ENCODE measurements at regions not wholly inside any gene's neighbourhood (a gene's known extent, or its start where the extent isn't known, plus 50 kb on each side); places are given as distances from the start of the nearest gene placed in this dataset.

DNA sequence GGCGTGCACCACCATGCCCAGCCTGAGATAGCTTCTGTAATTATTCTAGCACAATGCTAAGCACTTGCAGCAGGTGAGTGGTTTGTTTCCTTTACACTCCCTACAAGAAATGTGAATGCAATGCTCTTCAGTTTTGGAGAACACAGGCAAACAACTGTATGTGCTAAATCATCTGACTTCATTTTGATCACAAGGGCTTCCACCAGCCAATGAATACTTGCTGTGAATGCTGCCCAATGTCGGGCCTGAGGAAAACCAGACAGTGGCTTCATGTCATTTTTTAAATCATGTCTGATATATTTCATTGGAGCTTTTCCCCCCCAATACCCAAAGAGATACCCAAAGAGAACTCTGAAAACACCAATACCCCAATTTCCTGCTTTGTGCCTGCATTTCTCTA lies 155.6 kb upstream of the XPO1 start:
- TF ChIP-seq, protein P1, sequence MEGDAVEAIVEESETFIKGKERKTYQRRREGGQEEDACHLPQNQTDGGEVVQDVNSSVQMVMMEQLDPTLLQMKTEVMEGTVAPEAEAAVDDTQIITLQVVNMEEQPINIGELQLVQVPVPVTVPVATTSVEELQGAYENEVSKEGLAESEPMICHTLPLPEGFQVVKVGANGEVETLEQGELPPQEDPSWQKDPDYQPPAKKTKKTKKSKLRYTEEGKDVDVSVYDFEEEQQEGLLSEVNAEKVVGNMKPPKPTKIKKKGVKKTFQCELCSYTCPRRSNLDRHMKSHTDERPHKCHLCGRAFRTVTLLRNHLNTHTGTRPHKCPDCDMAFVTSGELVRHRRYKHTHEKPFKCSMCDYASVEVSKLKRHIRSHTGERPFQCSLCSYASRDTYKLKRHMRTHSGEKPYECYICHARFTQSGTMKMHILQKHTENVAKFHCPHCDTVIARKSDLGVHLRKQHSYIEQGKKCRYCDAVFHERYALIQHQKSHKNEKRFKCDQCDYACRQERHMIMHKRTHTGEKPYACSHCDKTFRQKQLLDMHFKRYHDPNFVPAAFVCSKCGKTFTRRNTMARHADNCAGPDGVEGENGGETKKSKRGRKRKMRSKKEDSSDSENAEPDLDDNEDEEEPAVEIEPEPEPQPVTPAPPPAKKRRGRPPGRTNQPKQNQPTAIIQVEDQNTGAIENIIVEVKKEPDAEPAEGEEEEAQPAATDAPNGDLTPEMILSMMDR (IDR thresholded peaks at IDR 0.05): no peak
- ChIA-PET POLR2A (no interaction called here), CTCF (no interaction called here)
- Histone ChIP-seq H3K36me3 (ENCODE audit: insufficient read depth, low read length) (no peaks in the 10 kb centered on the region), H3K4me1 (ENCODE audit: insufficient read depth, low read length) (peaks cover 11% of the 10 kb centered on the region), H3K27me3 (ENCODE audit: control insufficient read depth in 1 of 2, insufficient read depth in 2 of 2, low read length in 2 of 2) (no peaks in the 10 kb centered on the region), H3K4me3 (ENCODE audit: low read length) (no peak overlapping the region), H3K27ac (ENCODE audit: low read depth in 1 of 2, low read length in 2 of 2) (no peak overlapping the region), H3K9me3 (ENCODE audit: control insufficient read depth in 1 of 2, insufficient read depth in 1 of 2, low read length in 2 of 2) (no peaks in the 10 kb centered on the region)
- H3K36me3 Mint-ChIP-seq (ENCODE audit: low read depth): no peaks in the 10 kb centered on the region
- peak overlapping the region; percentile 85 for H3K27ac Mint-ChIP-seq
- H3K4me1 Mint-ChIP-seq (ENCODE audit: low read depth): peaks cover 9% of the 10 kb centered on the region
- intact Hi-C loops (cut with DNase I, micrococcal nuclease): loop anchor here (2.0 to 10.0 kb wide), 10 partner anchors 69 to 1011 kb away; partner anchors contain the start of genes CCT4 (in 1 of the 2), EHBP1 (in 1 of the 2), FAM161A (in 1 of the 2) and USP34 (in 1 of the 2)
- DNase-seq (peak in 2 of 14 experiments; percentile 13 to 20), ATAC-seq (ENCODE audit: poor library complexity) (no peak)
- no peaks in the 10 kb centered on the region for H3K27me3 Mint-ChIP-seq
- H3K9me3 Mint-ChIP-seq: no peaks in the 10 kb centered on the region
- peak overlapping the region; percentile 89 for H3K4me3 Mint-ChIP-seq

- Mint-ChIP-seq H3K4me1 (ENCODE audit: low read depth) (peaks cover 9% of the 10 kb centered on the region), H3K9me3 (no peaks in the 10 kb centered on the region)
- no peaks in the 10 kb centered on the region for H3K9me3 ChIP-seq (ENCODE audit: control insufficient read depth in 1 of 2, insufficient read depth in 1 of 2, low read length in 2 of 2)
These were observed 152.0 kb upstream of the XPO1 start for GRCh38 chr2:61690078-61690596.

DNA sequence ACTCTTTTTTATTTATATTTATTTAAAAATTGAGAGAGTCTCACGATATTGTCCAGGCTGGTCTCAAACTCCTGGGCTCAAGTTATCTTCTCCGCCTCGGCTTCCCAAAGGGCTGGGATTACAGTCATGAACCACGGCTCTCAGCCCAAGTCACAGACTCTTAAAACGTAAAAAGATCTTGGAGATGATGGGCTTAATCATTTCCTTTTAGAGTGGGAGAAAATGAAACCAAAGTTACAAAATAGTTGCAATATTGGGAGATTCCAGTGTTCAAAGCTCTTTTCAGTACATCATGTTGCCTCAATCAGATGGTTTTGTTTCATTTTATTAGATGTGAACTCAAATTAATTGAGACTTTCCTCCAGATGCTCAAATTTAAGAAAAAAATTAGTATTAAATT lies 151.4 kb upstream of the XPO1 start:
- H3K36me3 Mint-ChIP-seq (ENCODE audit: low read depth): no peaks in the 10 kb centered on the region
- no peak for ATAC-seq (ENCODE audit: poor library complexity)
- Histone ChIP-seq H3K4me1 (ENCODE audit: insufficient read depth, low read length) (peaks cover 5% of the 10 kb centered on the region), H3K27ac (ENCODE audit: low read depth in 1 of 2, low read length in 2 of 2) (no peak overlapping the region), H3K4me3 (ENCODE audit: low read length) (no peak overlapping the region), H3K27me3 (ENCODE audit: control insufficient read depth in 1 of 2, insufficient read depth in 2 of 2, low read length in 2 of 2) (no peaks in the 10 kb centered on the region), H3K36me3 (ENCODE audit: insufficient read depth, low read length) (no peaks in the 10 kb centered on the region), H3K9me3 (ENCODE audit: control insufficient read depth in 1 of 2, insufficient read depth in 1 of 2, low read length in 2 of 2) (no peaks in the 10 kb centered on the region)
- POLR2A ChIA-PET: no interaction called here
- H3K27ac Mint-ChIP-seq: no peak overlapping the region
- intact Hi-C loops (cut with DNase I, micrococcal nuclease): loop anchor here in 1 of 2 experiments (5.0 kb wide), 1 partner anchor 927 kb away; no protein-coding TSS in a partner anchor
- TF ChIP-seq, protein P1 (IDR thresholded peaks at IDR 0.05): no peak
- H3K4me3 Mint-ChIP-seq: no peak overlapping the region
- no peaks in the 10 kb centered on the region for H3K9me3 Mint-ChIP-seq
- DNase-seq: peak in 1 of 14 experiments; percentile 7
- CTCF ChIA-PET: no interaction called here
- H3K4me1 Mint-ChIP-seq (ENCODE audit: low read depth): peaks cover 9% of the 10 kb centered on the region
- H3K27me3 Mint-ChIP-seq: no peaks in the 10 kb centered on the region

More at GRCh38 chr2:61690078-61690596, 152.0 kb upstream of the XPO1 start:
- Histone ChIP-seq H3K36me3 (ENCODE audit: insufficient read depth, low read length) (no peaks in the 10 kb centered on the region), H3K27ac (ENCODE audit: low read depth in 1 of 2, low read length in 2 of 2) (no peak overlapping the region), H3K4me3 (ENCODE audit: low read length) (no peak overlapping the region), H3K4me1 (ENCODE audit: insufficient read depth, low read length) (peaks cover 9% of the 10 kb centered on the region), H3K27me3 (ENCODE audit: control insufficient read depth in 1 of 2, insufficient read depth in 2 of 2, low read length in 2 of 2) (no peaks in the 10 kb centered on the region)
- no peak for ATAC-seq (ENCODE audit: poor library complexity)
- ChIA-PET CTCF (no interaction called here), POLR2A (interaction anchor here (0.7 kb wide), 1 partner anchor 73 kb away, joined by 4 read pairs; no protein-coding TSS in a partner anchor)
- TF ChIP-seq, protein P1 (IDR thresholded peaks at IDR 0.05): no peak
- intact Hi-C loops (cut with DNase I, micrococcal nuclease): loop anchor here (5.0 to 10.0 kb wide), 8 partner anchors 148 to 1015 kb away; partner anchors contain the start of genes CCT4 (in 1 of the 2), EHBP1 (in 1 of the 2), FAM161A (in 1 of the 2) and USP34 (in 1 of the 2)
- no peaks in the 10 kb centered on the region for H3K36me3 Mint-ChIP-seq (ENCODE audit: low read depth)
- H3K4me3 Mint-ChIP-seq: no peak overlapping the region
- no peak for DNase-seq
- no peaks in the 10 kb centered on the region for H3K27me3 Mint-ChIP-seq
- no peak overlapping the region for H3K27ac Mint-ChIP-seq
